IMR-90 (cell line): ENCODE measurements at regions not wholly inside any gene's neighbourhood (a gene's known extent, or its start where the extent isn't known, plus 50 kb on each side); places are given as distances from the start of the nearest gene placed in this dataset.

Experiments used
- BHLHE40 ChIP-seq: fragments of 150-350 bp; IDR thresholded peaks from 2 replicates; pipeline ENCODE4 v1.6.1; 2016; ENCODE audit warnings: mild to moderate bottlenecking, low read depth, low read length
- CHD1 ChIP-seq: IDR thresholded peaks from 2 replicates; pipeline ENCODE4 v1.6.1; 2012; ENCODE audit warnings: low read depth, low read length, improper control_type of control experiment
- CTCF ChIP-seq: conservative IDR thresholded peaks from 2 replicates; pipeline ENCODE4 v1.5.1; 2012; ENCODE audit warnings: mild to moderate bottlenecking, low read depth, low read length, improper control_type of control experiment
- ELK1 ChIP-seq: fragments of 150-350 bp; IDR thresholded peaks from 2 replicates; pipeline ENCODE4 v1.6.1; 2016; ENCODE audit warnings: low read depth, mild to moderate bottlenecking, low read length, moderate library complexity, borderline replicate concordance
- FOS ChIP-seq: fragments of 150-350 bp; IDR thresholded peaks from 2 replicates; pipeline ENCODE4 v1.6.1; 2016; ENCODE audit warnings: low read depth, low read length
- MAFK ChIP-seq: IDR thresholded peaks from 2 replicates; pipeline ENCODE4 v1.6.1; 2012; ENCODE audit warnings: low read depth, low read length, improper control_type of control experiment
- MXI1 ChIP-seq: IDR thresholded peaks from 2 replicates; pipeline ENCODE4 v1.6.1; 2012; ENCODE audit warnings: low read depth, mild to moderate bottlenecking, low read length, moderate library complexity, borderline replicate concordance
- POLR2A ChIP-seq: IDR thresholded peaks from 2 replicates; pipeline ENCODE4 v1.6.1; 2012; ENCODE audit warnings: mild to moderate bottlenecking, low read depth, low read length
- RAD21 ChIP-seq: IDR thresholded peaks from 2 replicates; pipeline ENCODE4 v1.6.1; 2012; ENCODE audit warnings: low read length, improper control_type of control experiment
- RCOR1 ChIP-seq: IDR thresholded peaks from 2 replicates; pipeline ENCODE4 v1.6.1; 2012; ENCODE audit warnings: mild to moderate bottlenecking, low read length, improper control_type of control experiment; ENCODE audit not compliant: insufficient replicate concordance
- SMC3 ChIP-seq: fragments of 150-350 bp; IDR thresholded peaks from 2 replicates; pipeline ENCODE4 v1.6.1; 2016; ENCODE audit warnings: low read depth, mild to moderate bottlenecking, antibody characterized with exemption, low read length, moderate library complexity
- USF2 ChIP-seq: fragments of 150-350 bp; IDR thresholded peaks from 2 replicates; pipeline ENCODE4 v1.6.1; 2017; ENCODE audit warnings: mild to moderate bottlenecking, antibody characterized with exemption, low read length, low read depth

- TF ChIP-seq CTCF, result no peak
- no peak for TF ChIP-seq POLR2A
- no peak for TF ChIP-seq FOS
- TF ChIP-seq RAD21, result no peak
- no peak for TF ChIP-seq SMC3
- no peak for TF ChIP-seq USF2
- TF ChIP-seq ELK1, result no peak
- no peak for TF ChIP-seq CHD1
- TF ChIP-seq BHLHE40, result no peak
- no peak for TF ChIP-seq MXI1
- no peak for TF ChIP-seq MAFK
- TF ChIP-seq RCOR1, result no peak
These were observed 364.1 kb upstream of the LYPLAL1 start for GRCh38 chr1:218809625-218810024.
